ENCODE measurements at regions not wholly inside any gene's neighbourhood (a gene's known extent, or its start where the extent isn't known, plus 50 kb on each side); places are given as distances from the start of the nearest gene placed in this dataset.

DNA sequence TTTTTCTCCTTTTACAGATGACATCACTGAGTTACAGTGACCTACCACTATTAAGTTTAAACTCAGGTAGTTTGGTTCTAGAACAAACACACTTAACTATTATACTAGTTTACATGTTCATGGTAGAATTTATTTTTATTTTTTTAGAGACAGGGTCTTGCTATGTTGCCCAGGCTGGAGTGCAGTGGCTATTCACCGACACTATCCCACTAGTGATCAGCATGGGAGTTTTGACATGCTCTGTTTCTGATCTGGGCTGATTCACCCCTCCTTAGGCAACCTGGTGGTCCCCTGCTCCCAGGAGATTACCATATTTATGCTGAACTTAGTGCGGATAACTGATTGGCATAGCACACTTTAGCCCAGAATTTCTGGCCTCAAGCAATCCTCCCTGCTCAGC, 66.4 kb upstream of the LTA4H start:
- intact Hi-C loops (cut with micrococcal nuclease) = no loop called here
- CTCF ChIA-PET = interaction anchor here (1.2 kb wide), 1 partner anchor 114 kb away, joined by 4 read pairs; no protein-coding TSS in a partner anchor

More for the DNA sequence above, 66.4 kb upstream of the LTA4H start:
- peaks cover 4% of the 10 kb centered on the region; the same call in 1 of the 2 replicates for H3K27me3 ChIP-seq (ENCODE audit: control insufficient read depth, insufficient read depth, low read length)
- no peaks in the 10 kb centered on the region for H3K4me1 ChIP-seq (ENCODE audit: control insufficient read depth, insufficient read depth, low read length)
- H2AFZ ChIP-seq (replicated peaks; ENCODE audit: low read length, poor library complexity) = no peak overlapping the region
- BruUV-seq (replicated peaks) = no TSS peak
- no peak overlapping the region for H3K18ac ChIP-seq (ENCODE audit: low read depth, low read length)
- H3K56ac ChIP-seq (ENCODE audit: extremely low read depth, insufficient read depth, low read length) = no peak overlapping the region
- no peak overlapping the region for H3K4me2 ChIP-seq (ENCODE audit: low read depth, low read length)
- no peak overlapping the region for H2AK5ac ChIP-seq (ENCODE audit: low read depth, low read length)
- H2AK9ac ChIP-seq (replicated peaks; ENCODE audit: low read depth, low read length, poor library complexity) = no peak overlapping the region
- no peak for ATAC-seq (ENCODE audit: low read depth)
- no peak overlapping the region for H3K9ac ChIP-seq (ENCODE audit: low read depth, low read length)
- H3K27ac ChIP-seq (ENCODE audit: insufficient read depth, low read length) = no peak overlapping the region
- H3K23ac ChIP-seq (ENCODE audit: low read depth, low read length) = no peak overlapping the region
- H2BK120ac ChIP-seq (ENCODE audit: low read depth, low read length) = no peak overlapping the region
- 83% methylated on average over 1 of the region's 2 CpGs; no CpG with 5 or more reads in 1 of the 2 experiments for WGBS, 2 experiments (ENCODE audit: extremely low coverage in 2 of 2, insufficient read length in 1 of 2)
- H4K8ac ChIP-seq (ENCODE audit: low read depth in 2 of 2, low read length in 2 of 2) = no peak overlapping the region
- no peak for DNase-seq
- no peaks in the 10 kb centered on the region for H3K36me3 ChIP-seq (ENCODE audit: control insufficient read depth, insufficient read depth, low read length)
- no peaks in the 10 kb centered on the region; the same call in 1 of the 2 replicates for H3K9me1 ChIP-seq (ENCODE audit: insufficient read depth, low read length)
- no peaks in the 10 kb centered on the region for H4K20me1 ChIP-seq (ENCODE audit: insufficient read depth, low read length)
- no peak overlapping the region for H2BK5ac ChIP-seq (ENCODE audit: low read depth, low read length, poor library complexity, severe bottlenecking)
- no peak overlapping the region for H3K14ac ChIP-seq (replicated peaks; ENCODE audit: low read depth, low read length)
- POLR2A ChIA-PET (ENCODE audit: unreplicated experiment) = no interaction called here
- H2BK20ac ChIP-seq (ENCODE audit: low read depth, low read length) = no peak overlapping the region
- dilution Hi-C loops (cut with HindIII; ENCODE audit: low sequenced_read_pairs, unreplicated experiment) (no loop called here), in situ Hi-C loops (cut with MboI; ENCODE audit: low sequenced_read_pairs) (no loop called here)
- no peak overlapping the region for H4K91ac ChIP-seq (ENCODE audit: insufficient read depth, low read depth, low read length)
- no peak overlapping the region for H4K5ac ChIP-seq (ENCODE audit: low read depth, low read length)
- H3K79me1 ChIP-seq (ENCODE audit: low read depth in 1 of 2, low read length in 2 of 2) = no peaks in the 10 kb centered on the region
- H3K9me3 ChIP-seq (ENCODE audit: control insufficient read depth, insufficient read depth, low read length) = no peaks in the 10 kb centered on the region
- H3K4me3 ChIP-seq (ENCODE audit: insufficient read depth, low read depth, low read length) = no peak overlapping the region
- H3K4ac ChIP-seq (ENCODE audit: low read depth, low read length) = no peak overlapping the region
- no peak overlapping the region for H2BK15ac ChIP-seq (ENCODE audit: low read depth, low read length)
- TF ChIP-seq, protein P1, sequence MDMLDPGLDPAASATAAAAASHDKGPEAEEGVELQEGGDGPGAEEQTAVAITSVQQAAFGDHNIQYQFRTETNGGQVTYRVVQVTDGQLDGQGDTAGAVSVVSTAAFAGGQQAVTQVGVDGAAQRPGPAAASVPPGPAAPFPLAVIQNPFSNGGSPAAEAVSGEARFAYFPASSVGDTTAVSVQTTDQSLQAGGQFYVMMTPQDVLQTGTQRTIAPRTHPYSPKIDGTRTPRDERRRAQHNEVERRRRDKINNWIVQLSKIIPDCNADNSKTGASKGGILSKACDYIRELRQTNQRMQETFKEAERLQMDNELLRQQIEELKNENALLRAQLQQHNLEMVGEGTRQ (IDR thresholded peaks at IDR 0.05; ENCODE audit: low read depth, low read length) = no peak
- TF ChIP-seq RCOR1 (IDR thresholded peaks at IDR 0.05; ENCODE audit: insufficient replicate concordance, low read length) = no peak
- no peak for TF ChIP-seq SMC3 (IDR thresholded peaks at IDR 0.05; ENCODE audit: low read depth, low read length)
- no peak for TF ChIP-seq MXI1 (IDR thresholded peaks at IDR 0.05; ENCODE audit: borderline replicate concordance, low read depth, low read length)
- no peak for TF ChIP-seq ELK1 (IDR thresholded peaks at IDR 0.05; ENCODE audit: borderline replicate concordance, low read depth, low read length)
- no peak for TF ChIP-seq RAD21 (IDR thresholded peaks at IDR 0.05; ENCODE audit: low read length)
- TF ChIP-seq CHD1 (IDR thresholded peaks at IDR 0.05; ENCODE audit: low read depth, low read length) = no peak
- no peak for TF ChIP-seq RFX5 (IDR thresholded peaks at IDR 0.05; ENCODE audit: low read depth, low read length)
- no peak for TF ChIP-seq FOS (IDR thresholded peaks at IDR 0.05; ENCODE audit: low read depth, low read length)
- TF ChIP-seq MAZ (IDR thresholded peaks at IDR 0.05; ENCODE audit: borderline replicate concordance, low read depth, low read length) = no peak

Data from IMR-90 (cell line).